GM23248 (cell line): ENCODE measurements at regions not wholly inside any gene's neighbourhood (a gene's known extent, or its start where the extent isn't known, plus 50 kb on each side); places are given as distances from the start of the nearest gene placed in this dataset.
A peak's percentile ranks its signal among the peaks of the same experiment; 100 is the strongest.

ENCODE experiments used
- DNase-seq: peaks from one replicate; pipeline ENCODE4 v3.0.0-alpha.2; 2015
- H2AFZ ChIP-seq: fragments of 200-600 bp; sonication (generic); 2 replicates; pipeline ENCODE4 v1.6.1; 2016; ENCODE audit warnings: antibody characterized with exemption
- H3F3A ChIP-seq: fragments of 200-600 bp; sonication (generic); 2 replicates; pipeline ENCODE4 v1.6.1; 2016; ENCODE audit warnings: mild to moderate bottlenecking, antibody characterized with exemption, mixed run types; ENCODE audit not compliant: insufficient read depth
- H3K27ac ChIP-seq: fragments of 200-600 bp; sonication (generic); 2 replicates; pipeline ENCODE4 v1.5.1; 2016; ENCODE audit warnings: mild to moderate bottlenecking
- H3K27me3 ChIP-seq: fragments of 200-600 bp; sonication (generic); replicated peaks from 2 replicates; pipeline ENCODE4 v1.6.1; 2016; ENCODE audit warnings: mild to moderate bottlenecking; ENCODE audit not compliant: insufficient read depth
- H3K36me3 ChIP-seq: fragments of 200-600 bp; sonication (generic); 2 replicates; pipeline ENCODE4 v1.6.1; 2016; ENCODE audit warnings: low read depth, mild to moderate bottlenecking
- H3K4me1 ChIP-seq: fragments of 200-600 bp; sonication (generic); 2 replicates; pipeline ENCODE4 v1.6.1; 2016; ENCODE audit warnings: mild to moderate bottlenecking; ENCODE audit not compliant: insufficient read depth
- H3K4me2 ChIP-seq: fragments of 200-600 bp; sonication (generic); one replicate; pipeline ENCODE4 v1.6.1; 2016; ENCODE audit warnings: mild to moderate bottlenecking; ENCODE audit not compliant: unreplicated experiment
- H3K4me3 ChIP-seq: fragments of 200-600 bp; sonication (generic); 2 replicates; pipeline ENCODE4 v1.5.1; 2016; ENCODE audit warnings: mild to moderate bottlenecking
- H3K79me2 ChIP-seq: fragments of 200-600 bp; sonication (generic); 2 replicates; pipeline ENCODE4 v1.6.1; 2016; ENCODE audit warnings: mild to moderate bottlenecking; ENCODE audit not compliant: insufficient read depth
- H3K9ac ChIP-seq: fragments of 200-600 bp; sonication (generic); 2 replicates; pipeline ENCODE4 v1.6.1; 2016; ENCODE audit warnings: mild to moderate bottlenecking
- H3K9me2 ChIP-seq: fragments of 200-600 bp; sonication (generic); 2 replicates; pipeline ENCODE4 v1.6.1; 2016; ENCODE audit warnings: mixed run types, mild to moderate bottlenecking, moderate library complexity; ENCODE audit not compliant: insufficient read depth
- H3K9me3 ChIP-seq: fragments of 200-600 bp; sonication (generic); one replicate; pipeline ENCODE4 v1.6.1; 2017; ENCODE audit warnings: low read depth
- H4K20me1 ChIP-seq: fragments of 200-600 bp; sonication (generic); 2 replicates; pipeline ENCODE4 v1.6.0; 2016; ENCODE audit not compliant: insufficient read depth
- EZH2 ChIP-seq: fragments of 200-600 bp; sonication (generic); IDR thresholded peaks from 2 replicates; pipeline ENCODE4 v1.6.1; 2018; ENCODE audit warnings: antibody characterized with exemption, mild to moderate bottlenecking; ENCODE audit not compliant: insufficient read depth, poor library complexity, severe bottlenecking
- EZH2phosphoT487 ChIP-seq: fragments of 200-600 bp; sonication (generic); IDR thresholded peaks from 2 replicates; pipeline ENCODE4 v1.6.1; 2018; ENCODE audit warnings: antibody characterized with exemption, moderate library complexity, mild to moderate bottlenecking, low read depth; ENCODE audit not compliant: insufficient read depth
- WGBS, 2 experiments: methylation state at CpG; one replicate each; pipeline ENCODE4 v1.1.6; 2015 to 2017; ENCODE audit warnings: low lambda C conversion rate in 2 of 2, low coverage in 1 of 2; ENCODE audit errors: missing lambda C conversion rate in 2 of 2; 5-methylcytosine and 5-hydroxymethylcytosine counted together
- in situ Hi-C: fragments of 300-500 bp; cut with MboI; formaldehyde crosslinking; loops from 2 replicates; pipeline ENCODE4 v1.15.0; 2020

GRCh38 chr22:22067192-22067591 is 84.6 kb upstream of the TOP3B start:
- H3K27me3 ChIP-seq = peaks cover 12% of the 10 kb centered on the region
- no peak for DNase-seq
- no peak overlapping the region for H3K9ac ChIP-seq
- no peaks in the 10 kb centered on the region for H3K79me2 ChIP-seq
- H3K4me1 ChIP-seq = no peaks in the 10 kb centered on the region
- in situ Hi-C loops = no loop called here
- H3K4me3 ChIP-seq = no peak overlapping the region
- no peaks in the 10 kb centered on the region for H3K9me2 ChIP-seq
- no peak overlapping the region for H2AFZ ChIP-seq
- no peaks in the 10 kb centered on the region for H3K9me3 ChIP-seq
- H3K27ac ChIP-seq = no peak overlapping the region
- 36 to 47% methylated on average over 3 of the region's 3 CpGs for WGBS, 2 experiments
- TF ChIP-seq EZH2phosphoT487 (no peak), EZH2 (no peak)
- no peak overlapping the region for H3K4me2 ChIP-seq
- no peaks in the 10 kb centered on the region for H4K20me1 ChIP-seq
- no peaks in the 10 kb centered on the region for H3F3A ChIP-seq
- no peaks in the 10 kb centered on the region for H3K36me3 ChIP-seq

GRCh38 chr22:22064580-22064979 is 82.0 kb upstream of the TOP3B start:
- no peak overlapping the region for H3K9ac ChIP-seq
- no peaks in the 10 kb centered on the region for H4K20me1 ChIP-seq
- no peaks in the 10 kb centered on the region for H3F3A ChIP-seq
- H3K9me3 ChIP-seq = no peaks in the 10 kb centered on the region
- H3K4me1 ChIP-seq = no peaks in the 10 kb centered on the region
- no peaks in the 10 kb centered on the region for H3K9me2 ChIP-seq
- no peaks in the 10 kb centered on the region for H3K79me2 ChIP-seq
- no peak for DNase-seq
- in situ Hi-C loops = no loop called here
- H3K4me3 ChIP-seq = no peak overlapping the region
- H3K36me3 ChIP-seq = no peaks in the 10 kb centered on the region
- H3K27me3 ChIP-seq = peaks cover 5% of the 10 kb centered on the region; the same call in 1 of the 2 replicates
- H3K27ac ChIP-seq = no peak overlapping the region
- no peak overlapping the region for H3K4me2 ChIP-seq
- no peak for TF ChIP-seq EZH2
- no peak for TF ChIP-seq EZH2phosphoT487
- H2AFZ ChIP-seq = no peak overlapping the region

GRCh38 chr22:22062306-22062793 is 79.8 kb upstream of the TOP3B start:
- no peak for DNase-seq
- Histone ChIP-seq H3K4me3 (no peak overlapping the region), H3K27me3 (peaks cover 16% of the 10 kb centered on the region; the same call in 1 of the 2 replicates), H3K4me1 (no peaks in the 10 kb centered on the region), H2AFZ (no peak overlapping the region), H3K9ac (no peak overlapping the region), H3K4me2 (no peak overlapping the region), H3K9me3 (no peaks in the 10 kb centered on the region), H3K79me2 (no peaks in the 10 kb centered on the region), H4K20me1 (no peaks in the 10 kb centered on the region), H3F3A (no peaks in the 10 kb centered on the region), H3K27ac (no peak overlapping the region), H3K9me2 (no peaks in the 10 kb centered on the region), H3K36me3 (no peaks in the 10 kb centered on the region)
- in situ Hi-C loops = no loop called here
- 21 to 22% methylated on average over 2 of the region's 2 CpGs for WGBS, 2 experiments
- TF ChIP-seq EZH2 (no peak), EZH2phosphoT487 (no peak)

GRCh38 chr22:22061085-22062077 is 78.8 kb upstream of the TOP3B start:
- DNase-seq = peak; percentile 66
- Histone ChIP-seq H3K27ac (no peak overlapping the region), H3K27me3 (peaks cover 16% of the 10 kb centered on the region), H3K9ac (no peak overlapping the region), H3K79me2 (no peaks in the 10 kb centered on the region), H3K9me2 (no peaks in the 10 kb centered on the region), H3K4me1 (no peaks in the 10 kb centered on the region), H2AFZ (peak overlapping the region; percentile 10; the same call in 1 of the 2 replicates), H3K9me3 (no peaks in the 10 kb centered on the region), H3K4me2 (no peak overlapping the region), H3F3A (no peaks in the 10 kb centered on the region), H3K4me3 (no peak overlapping the region), H3K36me3 (no peaks in the 10 kb centered on the region), H4K20me1 (no peaks in the 10 kb centered on the region)
- in situ Hi-C loops = no loop called here
- WGBS, 2 experiments = 25 to 28% methylated on average over 11 of the region's 11 CpGs
- TF ChIP-seq EZH2phosphoT487 (no peak), EZH2 (no peak)
